ENCODE measurements at regions not wholly inside any gene's neighbourhood (a gene's known extent, or its start where the extent isn't known, plus 50 kb on each side); places are given as distances from the start of the nearest gene placed in this dataset.

DNA sequence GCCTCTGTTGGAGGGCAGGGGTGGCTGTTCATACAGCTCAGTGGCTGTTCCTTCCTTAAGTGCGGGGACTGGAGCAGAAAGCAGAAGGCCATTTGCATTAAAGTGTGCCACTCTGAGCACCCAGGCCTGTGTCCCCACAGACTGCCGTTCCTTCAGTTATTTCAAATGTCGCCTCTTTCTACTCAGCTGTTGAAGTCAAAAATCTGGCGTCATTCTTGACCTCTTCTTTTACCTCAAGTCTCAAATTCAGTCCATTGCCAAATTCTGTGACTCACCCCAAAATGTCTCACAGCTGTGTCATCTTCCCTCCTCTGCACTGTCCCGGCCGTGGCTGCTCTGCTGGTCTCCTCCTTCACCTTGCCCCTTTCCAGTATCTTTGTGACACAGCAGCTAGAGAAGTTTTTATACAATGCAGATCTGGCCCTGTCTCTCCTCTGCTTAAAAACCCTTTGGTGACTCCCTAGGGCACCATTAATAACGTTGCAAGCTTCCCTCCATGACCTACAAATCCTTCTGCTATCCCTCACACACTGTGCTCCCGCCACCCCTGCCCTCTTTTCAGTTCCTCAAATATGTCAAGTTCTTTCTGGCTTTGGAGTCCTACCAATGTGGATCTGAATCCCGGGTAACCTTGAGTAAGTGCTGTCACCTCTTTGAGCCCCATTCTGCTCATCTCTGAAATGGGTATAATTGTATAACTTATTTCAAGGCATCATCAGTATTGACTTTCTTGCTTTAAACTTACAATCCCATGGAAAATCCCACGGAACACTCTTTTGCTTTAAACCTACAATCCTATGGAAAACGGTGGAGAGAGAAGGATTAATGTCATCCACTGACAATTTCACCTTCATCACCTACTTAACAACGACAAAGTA, 98.3 kb upstream of the BOD1 start:
- Mint-ChIP-seq H3K9me3 (no peaks in the 10 kb centered on the region), H3K27me3 (ENCODE audit: low read depth) (no peaks in the 10 kb centered on the region; the same call in 1 of the 2 replicates), H3K27ac (no peak overlapping the region), H3K36me3 (no peaks in the 10 kb centered on the region), H3K4me3 (no peak overlapping the region), H3K4me1 (peaks cover 19% of the 10 kb centered on the region)
- ATAC-seq = no peak
- TF ChIP-seq ELF4 (CRISPR knock-in tag; IDR thresholded peaks at IDR 0.05; ENCODE audit: low read depth) (no peak), ZNF138 (CRISPR knock-in tag; conservative IDR thresholded peaks at IDR 0.05) (no peak), SOX15 (CRISPR knock-in tag; IDR thresholded peaks at IDR 0.05) (no peak), ZNF232 (CRISPR knock-in tag; IDR thresholded peaks at IDR 0.05) (no peak), TCF7 (CRISPR knock-in tag; IDR thresholded peaks at IDR 0.05; ENCODE audit: low read depth) (no peak), IRF2 (CRISPR knock-in tag; IDR thresholded peaks at IDR 0.05; ENCODE audit: borderline replicate concordance, low read depth) (no peak), FOXK1 (CRISPR knock-in tag; IDR thresholded peaks at IDR 0.05) (no peak), ZNF121 (CRISPR knock-in tag; IDR thresholded peaks at IDR 0.05) (no peak)
- TF ChIP-seq, protein P1, sequence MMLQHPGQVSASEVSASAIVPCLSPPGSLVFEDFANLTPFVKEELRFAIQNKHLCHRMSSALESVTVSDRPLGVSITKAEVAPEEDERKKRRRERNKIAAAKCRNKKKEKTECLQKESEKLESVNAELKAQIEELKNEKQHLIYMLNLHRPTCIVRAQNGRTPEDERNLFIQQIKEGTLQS (CRISPR knock-in tag; conservative IDR thresholded peaks at IDR 0.05) = no peak
- TF ChIP-seq, protein P2, sequence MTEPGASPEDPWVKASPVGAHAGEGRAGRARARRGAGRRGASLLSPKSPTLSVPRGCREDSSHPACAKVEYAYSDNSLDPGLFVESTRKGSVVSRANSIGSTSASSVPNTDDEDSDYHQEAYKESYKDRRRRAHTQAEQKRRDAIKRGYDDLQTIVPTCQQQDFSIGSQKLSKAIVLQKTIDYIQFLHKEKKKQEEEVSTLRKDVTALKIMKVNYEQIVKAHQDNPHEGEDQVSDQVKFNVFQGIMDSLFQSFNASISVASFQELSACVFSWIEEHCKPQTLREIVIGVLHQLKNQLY (CRISPR knock-in tag; IDR thresholded peaks at IDR 0.05) = no peak
- TF ChIP-seq, protein P3, sequence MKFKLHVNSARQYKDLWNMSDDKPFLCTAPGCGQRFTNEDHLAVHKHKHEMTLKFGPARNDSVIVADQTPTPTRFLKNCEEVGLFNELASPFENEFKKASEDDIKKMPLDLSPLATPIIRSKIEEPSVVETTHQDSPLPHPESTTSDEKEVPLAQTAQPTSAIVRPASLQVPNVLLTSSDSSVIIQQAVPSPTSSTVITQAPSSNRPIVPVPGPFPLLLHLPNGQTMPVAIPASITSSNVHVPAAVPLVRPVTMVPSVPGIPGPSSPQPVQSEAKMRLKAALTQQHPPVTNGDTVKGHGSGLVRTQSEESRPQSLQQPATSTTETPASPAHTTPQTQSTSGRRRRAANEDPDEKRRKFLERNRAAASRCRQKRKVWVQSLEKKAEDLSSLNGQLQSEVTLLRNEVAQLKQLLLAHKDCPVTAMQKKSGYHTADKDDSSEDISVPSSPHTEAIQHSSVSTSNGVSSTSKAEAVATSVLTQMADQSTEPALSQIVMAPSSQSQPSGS (CRISPR knock-in tag; IDR thresholded peaks at IDR 0.05; ENCODE audit: borderline replicate concordance, low read depth) = no peak
- TF ChIP-seq, protein P4, sequence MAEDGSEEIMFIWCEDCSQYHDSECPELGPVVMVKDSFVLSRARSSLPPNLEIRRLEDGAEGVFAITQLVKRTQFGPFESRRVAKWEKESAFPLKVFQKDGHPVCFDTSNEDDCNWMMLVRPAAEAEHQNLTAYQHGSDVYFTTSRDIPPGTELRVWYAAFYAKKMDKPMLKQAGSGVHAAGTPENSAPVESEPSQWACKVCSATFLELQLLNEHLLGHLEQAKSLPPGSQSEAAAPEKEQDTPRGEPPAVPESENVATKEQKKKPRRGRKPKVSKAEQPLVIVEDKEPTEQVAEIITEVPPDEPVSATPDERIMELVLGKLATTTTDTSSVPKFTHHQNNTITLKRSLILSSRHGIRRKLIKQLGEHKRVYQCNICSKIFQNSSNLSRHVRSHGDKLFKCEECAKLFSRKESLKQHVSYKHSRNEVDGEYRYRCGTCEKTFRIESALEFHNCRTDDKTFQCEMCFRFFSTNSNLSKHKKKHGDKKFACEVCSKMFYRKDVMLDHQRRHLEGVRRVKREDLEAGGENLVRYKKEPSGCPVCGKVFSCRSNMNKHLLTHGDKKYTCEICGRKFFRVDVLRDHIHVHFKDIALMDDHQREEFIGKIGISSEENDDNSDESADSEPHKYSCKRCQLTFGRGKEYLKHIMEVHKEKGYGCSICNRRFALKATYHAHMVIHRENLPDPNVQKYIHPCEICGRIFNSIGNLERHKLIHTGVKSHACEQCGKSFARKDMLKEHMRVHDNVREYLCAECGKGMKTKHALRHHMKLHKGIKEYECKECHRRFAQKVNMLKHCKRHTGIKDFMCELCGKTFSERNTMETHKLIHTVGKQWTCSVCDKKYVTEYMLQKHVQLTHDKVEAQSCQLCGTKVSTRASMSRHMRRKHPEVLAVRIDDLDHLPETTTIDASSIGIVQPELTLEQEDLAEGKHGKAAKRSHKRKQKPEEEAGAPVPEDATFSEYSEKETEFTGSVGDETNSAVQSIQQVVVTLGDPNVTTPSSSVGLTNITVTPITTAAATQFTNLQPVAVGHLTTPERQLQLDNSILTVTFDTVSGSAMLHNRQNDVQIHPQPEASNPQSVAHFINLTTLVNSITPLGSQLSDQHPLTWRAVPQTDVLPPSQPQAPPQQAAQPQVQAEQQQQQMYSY (CRISPR knock-in tag; IDR thresholded peaks at IDR 0.05) = no peak
- TF ChIP-seq, protein P5, sequence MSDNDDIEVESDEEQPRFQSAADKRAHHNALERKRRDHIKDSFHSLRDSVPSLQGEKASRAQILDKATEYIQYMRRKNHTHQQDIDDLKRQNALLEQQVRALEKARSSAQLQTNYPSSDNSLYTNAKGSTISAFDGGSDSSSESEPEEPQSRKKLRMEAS (CRISPR knock-in tag; IDR thresholded peaks at IDR 0.05) = no peak
- TF ChIP-seq, protein P6, sequence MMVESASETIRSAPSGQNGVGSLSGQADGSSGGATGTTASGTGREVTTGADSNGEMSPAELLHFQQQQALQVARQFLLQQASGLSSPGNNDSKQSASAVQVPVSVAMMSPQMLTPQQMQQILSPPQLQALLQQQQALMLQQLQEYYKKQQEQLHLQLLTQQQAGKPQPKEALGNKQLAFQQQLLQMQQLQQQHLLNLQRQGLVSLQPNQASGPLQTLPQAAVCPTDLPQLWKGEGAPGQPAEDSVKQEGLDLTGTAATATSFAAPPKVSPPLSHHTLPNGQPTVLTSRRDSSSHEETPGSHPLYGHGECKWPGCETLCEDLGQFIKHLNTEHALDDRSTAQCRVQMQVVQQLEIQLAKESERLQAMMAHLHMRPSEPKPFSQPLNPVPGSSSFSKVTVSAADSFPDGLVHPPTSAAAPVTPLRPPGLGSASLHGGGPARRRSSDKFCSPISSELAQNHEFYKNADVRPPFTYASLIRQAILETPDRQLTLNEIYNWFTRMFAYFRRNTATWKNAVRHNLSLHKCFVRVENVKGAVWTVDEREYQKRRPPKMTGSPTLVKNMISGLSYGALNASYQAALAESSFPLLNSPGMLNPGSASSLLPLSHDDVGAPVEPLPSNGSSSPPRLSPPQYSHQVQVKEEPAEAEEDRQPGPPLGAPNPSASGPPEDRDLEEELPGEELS (CRISPR knock-in tag; IDR thresholded peaks at IDR 0.05) = no peak
- ChIA-PET CTCF (no interaction called here), POLR2A (interaction anchor here (0.5 to 0.6 kb wide), 2 partner anchors 225 to 901 kb away, joined by 4 read pairs; no protein-coding TSS in a partner anchor)
- DNase-seq (ENCODE audit: low spot score) = no peak

DNA sequence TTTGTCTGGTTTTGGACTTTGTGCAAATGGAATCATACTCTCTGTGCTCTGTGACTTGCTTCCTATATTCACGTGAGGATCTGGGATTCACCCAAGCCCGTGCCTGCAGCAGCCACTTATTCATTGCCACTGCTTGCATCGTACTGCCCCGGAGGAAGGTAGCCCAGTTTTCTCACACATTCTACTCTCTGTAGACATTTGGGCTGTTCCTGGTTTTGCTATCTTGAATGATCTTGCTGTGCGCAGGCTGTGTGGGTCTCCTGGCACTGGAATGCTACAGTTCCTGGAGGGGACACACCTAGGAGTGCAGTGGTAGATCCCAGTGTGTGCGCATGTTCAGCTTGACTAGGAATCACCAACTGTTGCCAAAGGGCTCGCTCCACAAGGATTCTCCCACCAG, 99.2 kb upstream of the BOD1 start:
- Mint-ChIP-seq H3K27ac (no peak overlapping the region), H3K27me3 (ENCODE audit: low read depth) (no peaks in the 10 kb centered on the region; the same call in 1 of the 2 replicates), H3K4me3 (no peak overlapping the region), H3K4me1 (peaks cover 27% of the 10 kb centered on the region), H3K36me3 (no peaks in the 10 kb centered on the region), H3K9me3 (no peaks in the 10 kb centered on the region)
- ChIA-PET POLR2A (no interaction called here), CTCF (no interaction called here)
- ATAC-seq (no peak), DNase-seq (ENCODE audit: low spot score) (no peak)
- TF ChIP-seq KAT7 (CRISPR knock-in tag; IDR thresholded peaks at IDR 0.05; ENCODE audit: borderline replicate concordance) = no peak
- peak; percentile 80 for TF ChIP-seq GABPB1 (CRISPR knock-in tag; IDR thresholded peaks at IDR 0.05)
- TF ChIP-seq, protein P4 (CRISPR knock-in tag; IDR thresholded peaks at IDR 0.05) = 0 out of 2 replicates have a peak, but pooled peaks have one; percentile 19
- TF ChIP-seq, protein P7, sequence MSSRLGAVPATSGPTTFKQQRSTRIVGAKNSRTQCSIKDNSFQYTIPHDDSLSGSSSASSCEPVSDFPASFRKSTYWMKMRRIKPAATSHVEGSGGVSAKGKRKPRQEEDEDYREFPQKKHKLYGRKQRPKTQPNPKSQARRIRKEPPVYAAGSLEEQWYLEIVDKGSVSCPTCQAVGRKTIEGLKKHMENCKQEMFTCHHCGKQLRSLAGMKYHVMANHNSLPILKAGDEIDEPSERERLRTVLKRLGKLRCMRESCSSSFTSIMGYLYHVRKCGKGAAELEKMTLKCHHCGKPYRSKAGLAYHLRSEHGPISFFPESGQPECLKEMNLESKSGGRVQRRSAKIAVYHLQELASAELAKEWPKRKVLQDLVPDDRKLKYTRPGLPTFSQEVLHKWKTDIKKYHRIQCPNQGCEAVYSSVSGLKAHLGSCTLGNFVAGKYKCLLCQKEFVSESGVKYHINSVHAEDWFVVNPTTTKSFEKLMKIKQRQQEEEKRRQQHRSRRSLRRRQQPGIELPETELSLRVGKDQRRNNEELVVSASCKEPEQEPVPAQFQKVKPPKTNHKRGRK (CRISPR knock-in tag; IDR thresholded peaks at IDR 0.05; ENCODE audit: borderline replicate concordance) = no peak
- no peak for TF ChIP-seq GRHL2 (CRISPR knock-in tag; IDR thresholded peaks at IDR 0.05; ENCODE audit: insufficient replicate concordance, severe bottlenecking)

Data from WTC11 (cell line).